Common myeloid progenitor, CD34-positive (primary cell): ENCODE measurements at regions not wholly inside any gene's neighbourhood (a gene's known extent, or its start where the extent isn't known, plus 50 kb on each side); places are given as distances from the start of the nearest gene placed in this dataset.

Experiments used
- CTCF ChIA-PET: fragments of 350-600 bp; sonication (Branson Sonifier 250); formaldehyde crosslinking; loops from one replicate; lab custom pipeline; 2021; ENCODE audit warnings: antibody characterized with exemption; lab: Charles Lee
- POLR2A ChIA-PET: fragments of 350-600 bp; sonication (Branson Sonifier 250); formaldehyde crosslinking; loops from one replicate; lab custom pipeline; 2021; ENCODE audit warnings: antibody characterized with exemption; lab: Charles Lee
- DNase-seq, 3 donors: peaks; one replicate each; pipeline versions ENCODE4 v3.0.0 to v3.0.0-alpha.2; 2013
- H3K27ac ChIP-seq, 2 experiments: 1 replicate in 1 of 2; 2 replicates in 1 of 2; pipeline ENCODE4 v1.7.0; 2013; ENCODE audit warnings: inconsistent platforms in 2 of 2, low read length in 2 of 2, mild to moderate bottlenecking in 2 of 2, low read depth in 1 of 2, moderate library complexity in 1 of 2; ENCODE audit not compliant: severe bottlenecking in 2 of 2, insufficient read depth in 1 of 2, poor library complexity in 1 of 2
- H3K27me3 ChIP-seq, 5 experiments: replicated peaks in 2 of 5; 1 replicate in 3 of 5; 2 replicates in 2 of 5; pipeline versions ENCODE4 v1.6.1 to v1.7.0; 2013; ENCODE audit warnings: low read length in 4 of 5, mild to moderate bottlenecking in 2 of 5, moderate library complexity in 2 of 5, inconsistent platforms in 1 of 5; ENCODE audit not compliant: insufficient read depth in 5 of 5, control insufficient read depth in 4 of 5
- H3K36me3 ChIP-seq, 4 experiments: 1 replicate in 2 of 4; 2 replicates in 2 of 4; pipeline versions ENCODE4 v1.6.1 to v1.7.0; 2013; ENCODE audit warnings: low read length in 3 of 4, control low read depth in 1 of 4, mild to moderate bottlenecking in 1 of 4; ENCODE audit not compliant: control insufficient read depth in 4 of 4, insufficient read depth in 4 of 4
- H3K4me1 ChIP-seq, 4 experiments: 1 replicate in 3 of 4; 2 replicates in 1 of 4; pipeline versions ENCODE4 v1.6.1 to v1.7.1; 2013; ENCODE audit warnings: low read length in 3 of 4, mild to moderate bottlenecking in 3 of 4, control low read depth in 1 of 4, inconsistent platforms in 1 of 4, moderate library complexity in 1 of 4; ENCODE audit not compliant: control insufficient read depth in 4 of 4, insufficient read depth in 4 of 4; ENCODE audit errors: control extremely low read depth in 1 of 4
- H3K4me3 ChIP-seq, 7 experiments: 1 replicate in 4 of 7; 2 replicates in 3 of 7; pipeline versions ENCODE4 v1.5.1 to v1.7.0; 2013; ENCODE audit warnings: mild to moderate bottlenecking in 7 of 7, low read length in 6 of 7, moderate library complexity in 6 of 7, inconsistent platforms in 2 of 7, low read depth in 2 of 7, control low read depth in 1 of 7; ENCODE audit not compliant: insufficient read depth in 4 of 7, control insufficient read depth in 1 of 7; ENCODE audit errors: extremely low read depth in 1 of 7
- H3K9me3 ChIP-seq, 5 experiments: 1 replicate in 4 of 5; 2 replicates in 1 of 5; pipeline versions ENCODE4 v1.6.1 to v1.7.1; 2013; ENCODE audit warnings: low read length in 4 of 5, mild to moderate bottlenecking in 2 of 5, inconsistent platforms in 1 of 5, low read depth in 1 of 5, moderate library complexity in 1 of 5; ENCODE audit not compliant: control insufficient read depth in 4 of 5, insufficient read depth in 2 of 5; ENCODE audit errors: control extremely low read depth in 1 of 5
- WGBS: methylation state at CpG from one replicate; pipeline ENCODE4 v1.1.5; 2013; ENCODE audit not compliant: insufficient coverage; 5-methylcytosine and 5-hydroxymethylcytosine counted together

GRCh38 chr7:19322002-19322401 is 176.8 kb upstream of the FERD3L start:
- Histone ChIP-seq H3K27ac (no peak overlapping the region), H3K36me3 (no peaks in the 10 kb centered on the region), H3K4me3 (no peak overlapping the region), H3K4me1 (no peaks in the 10 kb centered on the region), H3K27me3 (no peaks in the 10 kb centered on the region), H3K9me3 (no peaks in the 10 kb centered on the region)
- ChIA-PET CTCF (no interaction called here), POLR2A (no interaction called here)
- WGBS: 93% methylated on average over 2 of the region's 2 CpGs
- no peak for DNase-seq

- POLR2A ChIA-PET: no interaction called here
- no peak overlapping the region for H3K4me3 ChIP-seq
- CTCF ChIA-PET: no interaction called here
- WGBS: 96% methylated on average over 4 of the region's 5 CpGs
- no peaks in the 10 kb centered on the region for H3K27me3 ChIP-seq
- no peaks in the 10 kb centered on the region for H3K9me3 ChIP-seq
- H3K27ac ChIP-seq: no peak overlapping the region
- H3K4me1 ChIP-seq: no peaks in the 10 kb centered on the region
- DNase-seq: no peak
- no peaks in the 10 kb centered on the region for H3K36me3 ChIP-seq
Observed at GRCh38 chr7:19318287-19318686, 173.1 kb upstream of the FERD3L start.

- H3K9me3 ChIP-seq: no peaks in the 10 kb centered on the region
- ChIA-PET CTCF (no interaction called here), POLR2A (no interaction called here)
- no peak overlapping the region for H3K4me3 ChIP-seq
- H3K4me1 ChIP-seq: no peaks in the 10 kb centered on the region
- no peaks in the 10 kb centered on the region for H3K36me3 ChIP-seq
- H3K27me3 ChIP-seq: no peaks in the 10 kb centered on the region
- no peak for DNase-seq
- no peak overlapping the region for H3K27ac ChIP-seq
Observed at GRCh38 chr7:19317461-19317860, 172.2 kb upstream of the FERD3L start.

- Histone ChIP-seq H3K36me3 (no peaks in the 10 kb centered on the region), H3K27ac (no peak overlapping the region), H3K27me3 (no peaks in the 10 kb centered on the region), H3K4me3 (no peak overlapping the region), H3K4me1 (no peaks in the 10 kb centered on the region), H3K9me3 (no peaks in the 10 kb centered on the region)
- ChIA-PET CTCF (no interaction called here), POLR2A (no interaction called here)
- DNase-seq: no peak
- WGBS: no CpG with 5 or more reads among the region's 1 CpG
Observed at GRCh38 chr7:19312416-19312815, 167.2 kb upstream of the FERD3L start.

- Histone ChIP-seq H3K9me3 (no peaks in the 10 kb centered on the region), H3K27ac (no peak overlapping the region), H3K27me3 (no peaks in the 10 kb centered on the region), H3K36me3 (no peaks in the 10 kb centered on the region), H3K4me3 (no peak overlapping the region), H3K4me1 (no peaks in the 10 kb centered on the region)
- DNase-seq: no peak
- POLR2A ChIA-PET: no interaction called here
- 93% methylated on average over 2 of the region's 4 CpGs for WGBS
- CTCF ChIA-PET: no interaction called here
Observed at GRCh38 chr7:19307554-19307953, 162.3 kb upstream of the FERD3L start.

- Histone ChIP-seq H3K27ac (no peak overlapping the region), H3K9me3 (no peaks in the 10 kb centered on the region), H3K27me3 (no peaks in the 10 kb centered on the region), H3K4me3 (no peak overlapping the region), H3K4me1 (no peaks in the 10 kb centered on the region), H3K36me3 (no peaks in the 10 kb centered on the region)
- 90% methylated on average over 1 of the region's 2 CpGs for WGBS
- ChIA-PET POLR2A (no interaction called here), CTCF (no interaction called here)
- no peak for DNase-seq
Observed at GRCh38 chr7:19305698-19306097, 160.5 kb upstream of the FERD3L start.

- Histone ChIP-seq H3K9me3 (no peaks in the 10 kb centered on the region), H3K4me3 (no peak overlapping the region), H3K36me3 (no peaks in the 10 kb centered on the region), H3K4me1 (no peaks in the 10 kb centered on the region), H3K27me3 (no peaks in the 10 kb centered on the region), H3K27ac (no peak overlapping the region)
- CTCF ChIA-PET: no interaction called here
- POLR2A ChIA-PET: interaction anchor here (0.6 kb wide), 1 partner anchor 228 kb away, joined by 3 read pairs; no protein-coding TSS in a partner anchor
- DNase-seq: no peak
- 91% methylated on average over 1 of the region's 4 CpGs for WGBS
Observed at GRCh38 chr7:19304086-19304485, 158.9 kb upstream of the FERD3L start.
